Tibial nerve (tissue), 4 donors: ENCODE measurements at regions not wholly inside any gene's neighbourhood (a gene's known extent, or its start where the extent isn't known, plus 50 kb on each side); places are given as distances from the start of the nearest gene placed in this dataset.
"Not testable (repeated sequence)": the region's sequence is repeated elsewhere in the genome, so short reads cannot be mapped to it uniquely, and the experiment has no call there.

Experiments used
- DNase-seq, 2 donors: peaks; one replicate each; pipeline ENCODE4 v3.0.0-alpha.2; 2019; ENCODE audit warnings: low spot score in 2 of 2
- H3K27ac ChIP-seq, 4 donors: fragments of 200-600 bp; sonication (generic) in 3 of 4; one replicate each; pipeline ENCODE4 v1.5.1; 2017 to 2019; ENCODE audit warnings: mild to moderate bottlenecking in 1 of 4
- H3K27me3 ChIP-seq, 2 donors: fragments of 200-600 bp; sonication (generic) in 1 of 2; one replicate each; pipeline versions ENCODE4 v1.5.1 to v1.6.0; 2017 to 2019
- H3K36me3 ChIP-seq, 3 donors: fragments of 200-600 bp; sonication (generic); one replicate each; pipeline ENCODE4 v1.5.1; 2018 to 2019
- H3K4me1 ChIP-seq, 4 donors: fragments of 200-600 bp; sonication (generic) in 3 of 4; one replicate each; pipeline ENCODE4 v1.5.1; 2017 to 2019
- H3K4me3 ChIP-seq, 4 donors: fragments of 200-600 bp; sonication (generic) in 3 of 4; one replicate each; pipeline ENCODE4 v1.5.1; 2017 to 2019; ENCODE audit warnings: mild to moderate bottlenecking in 1 of 4, moderate library complexity in 1 of 4
- H3K9me3 ChIP-seq, 4 donors: fragments of 200-600 bp; sonication (generic) in 3 of 4; one replicate each; pipeline ENCODE4 v1.5.1; 2017 to 2019
- EP300 ChIP-seq, 2 donors: sonication (generic); formaldehyde crosslinking; IDR thresholded peaks; one replicate each; pipeline ENCODE4 v1.6.1; 2017; ENCODE audit warnings: antibody characterized with exemption in 2 of 2, mild to moderate bottlenecking in 1 of 2
- POLR2A ChIP-seq, 2 donors: fragments of 450-650 bp; IDR thresholded peaks; one replicate each; pipeline ENCODE4 v1.6.1; 2017; ENCODE audit warnings: antibody characterized with exemption in 2 of 2, mild to moderate bottlenecking in 2 of 2, moderate library complexity in 2 of 2
- WGBS, 2 donors: methylation state at CpG; one replicate each; pipeline ENCODE4 v1.1.5; 2018; 5-methylcytosine and 5-hydroxymethylcytosine counted together
- TF ChIP-seq, protein P1 (sequence below), 5 experiments: fragments of 200-600 bp in 3 of 5; fragments of 450-650 bp in 2 of 5; sonication (generic) in 3 of 5; IDR thresholded peaks; one replicate each; pipeline ENCODE4 v1.5.1; 2016 to 2019; ENCODE audit warnings: antibody characterized with exemption in 5 of 5, mild to moderate bottlenecking in 3 of 5, moderate library complexity in 2 of 5

DNA sequence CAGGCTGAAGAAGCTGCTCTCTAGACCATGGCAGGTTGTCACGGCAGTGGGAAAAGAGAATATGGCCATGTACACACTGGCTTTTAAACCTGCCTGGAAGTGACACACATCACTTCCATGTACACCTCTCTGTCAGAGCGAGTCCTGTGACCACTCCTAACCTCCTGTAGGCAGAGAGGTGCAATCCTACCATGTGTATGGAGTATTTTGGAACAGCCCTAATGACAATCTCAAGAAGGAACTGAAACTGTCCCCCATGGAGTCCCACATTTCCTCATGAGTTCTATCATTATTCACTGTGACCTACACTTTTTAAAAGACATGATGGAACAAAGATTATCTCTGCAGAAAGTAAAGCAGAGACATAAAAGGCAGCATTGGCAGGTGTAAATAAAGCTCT is 153.4 kb upstream of the PFN2 start:
- Histone ChIP-seq H3K4me1 (no peaks in the 10 kb centered on the region), H3K4me3 (no peak overlapping the region), H3K9me3 (peaks cover 0 to 7% (median 3%) of the 10 kb centered on the region in 4 donors), H3K36me3 (no peaks in the 10 kb centered on the region), H3K27me3 (no peaks in the 10 kb centered on the region), H3K27ac (no peak overlapping the region)
- TF ChIP-seq POLR2A (IDR thresholded peaks at IDR 0.05), result no peak
- TF ChIP-seq EP300 (IDR thresholded peaks at IDR 0.05), result no peak
- TF ChIP-seq, protein P1, sequence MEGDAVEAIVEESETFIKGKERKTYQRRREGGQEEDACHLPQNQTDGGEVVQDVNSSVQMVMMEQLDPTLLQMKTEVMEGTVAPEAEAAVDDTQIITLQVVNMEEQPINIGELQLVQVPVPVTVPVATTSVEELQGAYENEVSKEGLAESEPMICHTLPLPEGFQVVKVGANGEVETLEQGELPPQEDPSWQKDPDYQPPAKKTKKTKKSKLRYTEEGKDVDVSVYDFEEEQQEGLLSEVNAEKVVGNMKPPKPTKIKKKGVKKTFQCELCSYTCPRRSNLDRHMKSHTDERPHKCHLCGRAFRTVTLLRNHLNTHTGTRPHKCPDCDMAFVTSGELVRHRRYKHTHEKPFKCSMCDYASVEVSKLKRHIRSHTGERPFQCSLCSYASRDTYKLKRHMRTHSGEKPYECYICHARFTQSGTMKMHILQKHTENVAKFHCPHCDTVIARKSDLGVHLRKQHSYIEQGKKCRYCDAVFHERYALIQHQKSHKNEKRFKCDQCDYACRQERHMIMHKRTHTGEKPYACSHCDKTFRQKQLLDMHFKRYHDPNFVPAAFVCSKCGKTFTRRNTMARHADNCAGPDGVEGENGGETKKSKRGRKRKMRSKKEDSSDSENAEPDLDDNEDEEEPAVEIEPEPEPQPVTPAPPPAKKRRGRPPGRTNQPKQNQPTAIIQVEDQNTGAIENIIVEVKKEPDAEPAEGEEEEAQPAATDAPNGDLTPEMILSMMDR (IDR thresholded peaks at IDR 0.05), result no peak
- WGBS, 2 donors, result 88 to 92% methylated on average over 2 of the region's 2 CpGs
- DNase-seq, result no peak

DNA sequence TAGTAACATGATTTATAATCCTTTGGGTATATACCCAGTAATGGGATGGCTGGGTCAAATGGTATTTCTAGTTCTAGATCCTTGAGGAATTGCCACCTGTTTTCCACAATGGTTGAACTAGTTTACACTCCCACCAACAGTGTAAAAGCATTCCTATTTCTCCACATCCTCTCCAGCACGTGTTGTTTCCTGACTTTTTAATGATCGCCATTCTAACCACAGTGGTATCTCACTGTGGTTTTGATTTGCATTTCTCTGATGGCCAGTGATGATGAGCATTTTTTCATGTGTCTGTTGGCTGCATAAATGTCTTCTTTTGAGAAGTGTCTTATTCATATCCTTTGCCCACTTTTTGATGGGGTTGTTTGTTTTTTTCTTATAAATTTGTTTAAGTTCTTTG is 152.6 kb upstream of the PFN2 start:
- WGBS, 2 donors, result 55 to 73% methylated on average over 2 of the region's 2 CpGs
- H3K36me3 ChIP-seq, H3K27ac ChIP-seq, H3K4me1 ChIP-seq, DNase-seq, H3K27me3 ChIP-seq, H3K4me3 ChIP-seq, H3K9me3 ChIP-seq: not testable (repeated sequence)

DNA sequence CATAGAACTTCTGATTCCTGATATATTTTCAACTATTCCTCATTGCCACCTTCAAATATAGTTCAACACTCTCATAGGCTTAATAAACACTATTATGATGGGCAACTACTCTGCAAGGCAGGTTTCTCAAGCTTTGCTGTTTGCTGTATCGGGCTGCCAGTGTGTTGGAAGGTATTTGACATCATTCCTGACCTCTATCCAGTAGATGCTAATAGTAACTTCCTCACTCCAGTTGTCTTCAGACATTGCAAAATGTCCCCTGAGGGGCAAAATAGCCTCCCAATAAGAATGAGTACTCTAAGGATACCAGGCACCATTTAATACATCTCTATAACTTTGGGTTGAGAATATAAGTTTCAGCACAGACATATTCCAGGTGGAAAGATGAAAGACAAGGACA is 147.5 kb upstream of the PFN2 start:
- Histone ChIP-seq H3K36me3 (no peaks in the 10 kb centered on the region), H3K27ac (no peak overlapping the region), H3K4me1 (peaks cover 0 to 8% (median 0%) of the 10 kb centered on the region in 4 donors), H3K27me3 (no peaks in the 10 kb centered on the region), H3K4me3 (no peak overlapping the region), H3K9me3 (peaks cover 0 to 7% (median 3%) of the 10 kb centered on the region in 4 donors)
- TF ChIP-seq POLR2A (IDR thresholded peaks at IDR 0.05), result no peak
- no peak for TF ChIP-seq EP300 (IDR thresholded peaks at IDR 0.05)
- TF ChIP-seq, protein P1 (IDR thresholded peaks at IDR 0.05), result no peak
- WGBS, 2 donors, result 95 to 100% methylated on average over 1 of the region's 1 CpG
- no peak for DNase-seq

DNA sequence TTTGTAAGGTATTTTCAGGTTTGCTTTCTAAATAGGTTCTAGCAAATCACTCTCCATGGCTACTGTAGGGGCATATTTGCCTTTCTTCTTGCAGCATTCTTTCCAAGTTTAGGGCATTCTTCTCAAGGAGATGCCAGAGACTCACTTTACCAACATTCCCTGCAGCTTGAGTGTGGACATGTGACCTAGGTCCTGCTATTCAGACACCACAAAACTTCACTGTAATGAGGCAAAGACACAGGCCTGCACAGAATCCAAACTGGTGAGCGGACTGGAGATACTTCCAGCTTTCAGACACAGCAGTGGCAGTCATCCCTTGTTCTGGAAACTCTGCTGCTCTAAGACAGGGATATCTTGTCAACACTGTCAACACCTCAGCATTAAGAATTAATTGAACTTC is 146.4 kb upstream of the PFN2 start:
- H3K27ac ChIP-seq, result no peak overlapping the region
- no peak for DNase-seq
- H3K4me1 ChIP-seq, result peaks cover 0 to 8% (median 0%) of the 10 kb centered on the region in 4 donors
- no peak overlapping the region for H3K4me3 ChIP-seq
- H3K36me3 ChIP-seq, result no peaks in the 10 kb centered on the region
- no peak for TF ChIP-seq POLR2A (IDR thresholded peaks at IDR 0.05)
- TF ChIP-seq EP300 (IDR thresholded peaks at IDR 0.05), result no peak
- TF ChIP-seq, protein P1 (IDR thresholded peaks at IDR 0.05), result no peak
- peaks cover 0 to under 1% (median under 1%) of the 10 kb centered on the region in 4 donors for H3K9me3 ChIP-seq
- WGBS, 2 donors, result 100% methylated on average over 1 of the region's 1 CpG
- H3K27me3 ChIP-seq, result no peaks in the 10 kb centered on the region

DNA sequence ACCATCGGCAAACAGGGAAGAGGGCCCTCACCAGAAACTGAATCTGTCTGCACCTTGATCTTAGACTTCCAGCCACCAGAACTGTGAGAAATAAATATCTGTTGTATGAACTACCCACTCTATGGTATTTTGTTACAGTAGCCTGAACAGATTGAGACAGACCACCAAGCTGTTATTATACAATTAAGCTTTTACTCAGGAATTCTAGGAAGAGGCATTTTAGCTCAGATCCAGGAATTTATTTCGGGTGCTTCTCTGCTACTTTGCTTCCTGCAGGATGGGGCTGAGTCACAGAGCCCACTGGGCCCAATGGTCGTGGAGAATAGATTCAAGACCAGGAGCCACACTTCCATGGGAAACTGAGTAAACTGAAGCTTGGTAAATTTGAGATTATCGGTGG is 145.5 kb upstream of the PFN2 start:
- no peaks in the 10 kb centered on the region for H3K27me3 ChIP-seq
- 57 to 63% methylated on average over 4 of the region's 4 CpGs for WGBS, 2 donors
- H3K27ac ChIP-seq, result peak overlapping the region in 1 of 4 donors; percentile 56
- H3K4me1 ChIP-seq, result peaks cover 0 to 8% (median 0%) of the 10 kb centered on the region in 4 donors
- H3K4me3 ChIP-seq, result no peak overlapping the region
- DNase-seq, result no peak
- no peaks in the 10 kb centered on the region for H3K9me3 ChIP-seq
- no peaks in the 10 kb centered on the region for H3K36me3 ChIP-seq
- TF ChIP-seq, protein P1 (IDR thresholded peaks at IDR 0.05), result no peak
- TF ChIP-seq EP300 (IDR thresholded peaks at IDR 0.05), result no peak
